H9 (cell line): ENCODE measurements at regions not wholly inside any gene's neighbourhood (a gene's known extent, or its start where the extent isn't known, plus 50 kb on each side); places are given as distances from the start of the nearest gene placed in this dataset.

Experiments
- DNase-seq: peaks from one replicate; pipeline ENCODE4 v3.0.0-alpha.2; 2017
- H2AFZ ChIP-seq: one replicate; pipeline ENCODE4 v1.6.1; 2013; ENCODE audit warnings: mild to moderate bottlenecking, low read length, control low read depth, moderate library complexity
- H2AK5ac ChIP-seq: 2 replicates; pipeline ENCODE4 v1.6.1; 2013; ENCODE audit warnings: low read length, control low read depth, mixed read lengths; ENCODE audit not compliant: insufficient read length
- H2BK120ac ChIP-seq: one replicate; pipeline ENCODE4 v1.6.1; 2013; ENCODE audit warnings: low read depth, mild to moderate bottlenecking, low read length, control low read depth, inconsistent platforms; ENCODE audit not compliant: poor library complexity, severe bottlenecking
- H2BK12ac ChIP-seq: 2 replicates; pipeline ENCODE4 v1.6.1; 2013; ENCODE audit warnings: low read length, control low read depth, mixed read lengths, low read depth; ENCODE audit not compliant: insufficient read length
- H2BK15ac ChIP-seq: 2 replicates; pipeline ENCODE4 v1.6.1; 2013; ENCODE audit warnings: low read depth, low read length, control low read depth
- H2BK20ac ChIP-seq: one replicate; pipeline ENCODE4 v1.6.1; 2013; ENCODE audit warnings: low read depth, mild to moderate bottlenecking, low read length, control low read depth, inconsistent platforms; ENCODE audit not compliant: poor library complexity, severe bottlenecking
- H2BK5ac ChIP-seq: 2 replicates; pipeline ENCODE4 v1.6.1; 2013; ENCODE audit warnings: low read length, control low read depth, mixed read lengths; ENCODE audit not compliant: insufficient read length
- H3K14ac ChIP-seq: 2 replicates; pipeline ENCODE4 v1.6.1; 2013; ENCODE audit warnings: low read length, control low read depth; ENCODE audit not compliant: insufficient read depth
- H3K18ac ChIP-seq: 2 replicates; pipeline ENCODE4 v1.6.1; 2013; ENCODE audit warnings: low read depth, mild to moderate bottlenecking, mixed read lengths, low read length, control low read depth; ENCODE audit not compliant: insufficient read length
- H3K23ac ChIP-seq: 2 replicates; pipeline ENCODE4 v1.6.1; 2013; ENCODE audit warnings: low read length, control low read depth, mixed read lengths, low read depth; ENCODE audit not compliant: insufficient read length
- H3K23me2 ChIP-seq: 2 replicates; pipeline ENCODE4 v1.6.1; 2013; ENCODE audit warnings: low read depth, mild to moderate bottlenecking, mixed read lengths, low read length, control low read depth; ENCODE audit not compliant: insufficient read length, poor library complexity, severe bottlenecking
- H3K27ac ChIP-seq: 2 replicates; pipeline ENCODE4 v1.5.1; 2013; ENCODE audit warnings: low read length, control low read depth, mixed read lengths, low read depth; ENCODE audit not compliant: insufficient read length
- H3K27me3 ChIP-seq: 2 replicates; pipeline ENCODE4 v1.6.1; 2013; ENCODE audit warnings: low read length, control low read depth, inconsistent platforms; ENCODE audit not compliant: insufficient read depth
- H3K4ac ChIP-seq: 2 replicates; pipeline ENCODE4 v1.6.1; 2013; ENCODE audit warnings: low read depth, mild to moderate bottlenecking, control low read depth, inconsistent platforms, low read length, moderate library complexity
- H3K4me1 ChIP-seq: 2 replicates; pipeline ENCODE4 v1.6.1; 2013; ENCODE audit warnings: low read length, control low read depth, inconsistent platforms; ENCODE audit not compliant: insufficient read depth
- H3K4me2 ChIP-seq: 2 replicates; pipeline ENCODE4 v1.6.1; 2013; ENCODE audit warnings: low read length, control low read depth, mixed read lengths; ENCODE audit not compliant: insufficient read length, insufficient read depth
- H3K56ac ChIP-seq: 2 replicates; pipeline ENCODE4 v1.6.1; 2013; ENCODE audit warnings: low read depth, mild to moderate bottlenecking, mixed read lengths, low read length, control low read depth; ENCODE audit not compliant: insufficient read length
- H3K79me1 ChIP-seq: 2 replicates; pipeline ENCODE4 v1.6.1; 2013; ENCODE audit warnings: low read depth, mild to moderate bottlenecking, moderate library complexity, low read length, control low read depth, inconsistent platforms; ENCODE audit not compliant: insufficient read depth, poor library complexity, severe bottlenecking
- H3K79me2 ChIP-seq: 2 replicates; pipeline ENCODE4 v1.6.1; 2013; ENCODE audit warnings: low read length, control low read depth, inconsistent platforms; ENCODE audit not compliant: insufficient read depth
- H3K9ac ChIP-seq: 2 replicates; pipeline ENCODE4 v1.6.1; 2013; ENCODE audit warnings: low read length, control low read depth, mixed read lengths; ENCODE audit not compliant: insufficient read length; ENCODE audit errors: extremely low read depth
- H3K9me3 ChIP-seq: one replicate; pipeline ENCODE4 v1.6.1; 2013; ENCODE audit warnings: low read depth, low read length, inconsistent platforms; ENCODE audit not compliant: control insufficient read depth
- H3T11ph ChIP-seq: one replicate; pipeline ENCODE4 v1.6.1; 2013; ENCODE audit warnings: mild to moderate bottlenecking, low read length, control low read depth, inconsistent platforms
- H4K20me1 ChIP-seq: one replicate; pipeline ENCODE4 v1.6.1; 2013; ENCODE audit not compliant: control insufficient read depth, insufficient read length, insufficient read depth
- H4K5ac ChIP-seq: 2 replicates; pipeline ENCODE4 v1.6.1; 2013; ENCODE audit warnings: low read depth, mild to moderate bottlenecking, mixed read lengths, low read length, control low read depth; ENCODE audit not compliant: insufficient read length
- H4K8ac ChIP-seq: replicated peaks from 2 replicates; pipeline ENCODE4 v1.6.1; 2013; ENCODE audit warnings: low read length, control low read depth, mixed read lengths, low read depth; ENCODE audit not compliant: insufficient read length
- H4K91ac ChIP-seq: 2 replicates; pipeline ENCODE4 v1.6.1; 2013; ENCODE audit warnings: low read depth, mild to moderate bottlenecking, moderate library complexity, mixed read lengths, low read length, control low read depth; ENCODE audit not compliant: insufficient read length
- H3K27ac Mint-ChIP-seq, 3 experiments: 2 replicates in 2 of 3; 3 replicates in 1 of 3; pipeline ENCODE4 v1.8.0; 2020 to 2021; ENCODE audit warnings: mixed read lengths in 3 of 3, mild to moderate bottlenecking in 1 of 3, moderate library complexity in 1 of 3
- H3K27me3 Mint-ChIP-seq: 2 replicates; pipeline ENCODE4 v1.8.0; 2021; ENCODE audit warnings: low read depth, mild to moderate bottlenecking, moderate library complexity, mixed read lengths
- H3K36me3 Mint-ChIP-seq, 3 experiments: 2 replicates in 2 of 3; 3 replicates in 1 of 3; pipeline ENCODE4 v1.8.0; 2020 to 2021; ENCODE audit warnings: low read depth in 3 of 3, mixed read lengths in 3 of 3; ENCODE audit not compliant: insufficient read depth in 1 of 3
- H3K4me1 Mint-ChIP-seq, 2 experiments: 2 replicates each; pipeline ENCODE4 v1.8.0; 2020; ENCODE audit warnings: mixed read lengths in 2 of 2
- H3K4me3 Mint-ChIP-seq, 2 experiments: 2 replicates in 1 of 2; 3 replicates in 1 of 2; pipeline ENCODE4 v1.8.0; 2020 to 2021; ENCODE audit warnings: mild to moderate bottlenecking in 2 of 2, mixed read lengths in 2 of 2, moderate library complexity in 1 of 2
- H3K9me3 Mint-ChIP-seq, 2 experiments: 2 replicates in 1 of 2; 3 replicates in 1 of 2; pipeline ENCODE4 v1.8.0; 2020; ENCODE audit warnings: mild to moderate bottlenecking in 2 of 2, mixed read lengths in 2 of 2, moderate library complexity in 1 of 2
- WGBS: extraction: QIAGEN DNeasy Blood & Tissue Kit; methylation state at CpG from one replicate; pipeline ENCODE4 v1.1.7; 2013; ENCODE audit warnings: missing lambda C conversion rate, low lambda C conversion rate, mixed read lengths; ENCODE audit not compliant: insufficient read length; ENCODE audit errors: extremely low coverage; 5-methylcytosine and 5-hydroxymethylcytosine counted together
- TF ChIP-seq, protein P1 (sequence below): fragments of 200-600 bp; sonication (generic); conservative IDR thresholded peaks from 3 replicates; pipeline ENCODE4 v1.8.0; 2021; ENCODE audit warnings: antibody characterized with exemption, mild to moderate bottlenecking

DNA sequence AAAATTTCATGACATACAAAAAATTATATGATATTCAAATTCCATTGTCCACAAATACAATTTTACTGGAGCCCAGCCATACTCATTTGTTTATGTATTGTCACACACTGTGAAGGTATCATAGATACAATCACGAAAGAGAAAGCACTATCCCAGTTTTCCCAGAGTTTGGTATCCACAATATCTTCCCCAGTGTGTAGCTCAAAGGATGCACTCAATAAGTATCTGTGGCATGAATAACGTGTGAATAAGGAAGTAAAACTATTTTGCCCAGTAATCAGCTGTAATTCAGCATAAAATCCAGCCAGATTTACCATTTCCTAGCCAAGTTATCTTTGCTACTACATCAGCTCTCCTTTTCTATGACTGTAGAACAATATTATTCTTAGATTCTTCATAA lies 131.3 kb upstream of the KCNMB2 start:
- no peak overlapping the region for H2BK20ac ChIP-seq
- no peak overlapping the region for H2BK15ac ChIP-seq
- H3K79me1 ChIP-seq, result no peaks in the 10 kb centered on the region
- no peaks in the 10 kb centered on the region for H4K20me1 ChIP-seq
- no peak overlapping the region for H2AK5ac ChIP-seq
- no peak overlapping the region for H4K5ac ChIP-seq
- H3K9me3 Mint-ChIP-seq, result no peaks in the 10 kb centered on the region
- no peak for DNase-seq
- H3T11ph ChIP-seq, result no peak overlapping the region
- H3K36me3 Mint-ChIP-seq, result no peaks in the 10 kb centered on the region
- no peak overlapping the region for H2BK5ac ChIP-seq
- no peak overlapping the region for H3K27ac Mint-ChIP-seq
- H2AFZ ChIP-seq, result no peak overlapping the region
- no peaks in the 10 kb centered on the region for H3K4me1 Mint-ChIP-seq
- no peak overlapping the region for H4K8ac ChIP-seq
- no peak overlapping the region for H3K9ac ChIP-seq
- H3K4me2 ChIP-seq, result no peak overlapping the region
- H3K4me1 ChIP-seq, result no peaks in the 10 kb centered on the region
- no peak overlapping the region for H2BK12ac ChIP-seq
- no peak overlapping the region for H3K56ac ChIP-seq
- no peaks in the 10 kb centered on the region for H3K23me2 ChIP-seq
- H2BK120ac ChIP-seq, result no peak overlapping the region
- H3K9me3 ChIP-seq, result no peaks in the 10 kb centered on the region
- H3K27me3 ChIP-seq, result no peaks in the 10 kb centered on the region
- H3K27me3 Mint-ChIP-seq, result no peaks in the 10 kb centered on the region
- no peaks in the 10 kb centered on the region for H3K79me2 ChIP-seq
- H3K18ac ChIP-seq, result no peak overlapping the region
- no peak overlapping the region for H3K4me3 Mint-ChIP-seq
- no peak overlapping the region for H3K27ac ChIP-seq
- H3K4ac ChIP-seq, result no peak overlapping the region
- WGBS, result no CpG with 5 or more reads among the region's 2 CpGs
- no peak overlapping the region for H3K23ac ChIP-seq
- H3K14ac ChIP-seq, result no peak overlapping the region
- H4K91ac ChIP-seq, result no peak overlapping the region
- TF ChIP-seq, protein P1, sequence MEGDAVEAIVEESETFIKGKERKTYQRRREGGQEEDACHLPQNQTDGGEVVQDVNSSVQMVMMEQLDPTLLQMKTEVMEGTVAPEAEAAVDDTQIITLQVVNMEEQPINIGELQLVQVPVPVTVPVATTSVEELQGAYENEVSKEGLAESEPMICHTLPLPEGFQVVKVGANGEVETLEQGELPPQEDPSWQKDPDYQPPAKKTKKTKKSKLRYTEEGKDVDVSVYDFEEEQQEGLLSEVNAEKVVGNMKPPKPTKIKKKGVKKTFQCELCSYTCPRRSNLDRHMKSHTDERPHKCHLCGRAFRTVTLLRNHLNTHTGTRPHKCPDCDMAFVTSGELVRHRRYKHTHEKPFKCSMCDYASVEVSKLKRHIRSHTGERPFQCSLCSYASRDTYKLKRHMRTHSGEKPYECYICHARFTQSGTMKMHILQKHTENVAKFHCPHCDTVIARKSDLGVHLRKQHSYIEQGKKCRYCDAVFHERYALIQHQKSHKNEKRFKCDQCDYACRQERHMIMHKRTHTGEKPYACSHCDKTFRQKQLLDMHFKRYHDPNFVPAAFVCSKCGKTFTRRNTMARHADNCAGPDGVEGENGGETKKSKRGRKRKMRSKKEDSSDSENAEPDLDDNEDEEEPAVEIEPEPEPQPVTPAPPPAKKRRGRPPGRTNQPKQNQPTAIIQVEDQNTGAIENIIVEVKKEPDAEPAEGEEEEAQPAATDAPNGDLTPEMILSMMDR, result no peak
